Left lung (tissue), 4 donors: ENCODE measurements at regions not wholly inside any gene's neighbourhood (a gene's known extent, or its start where the extent isn't known, plus 50 kb on each side); places are given as distances from the start of the nearest gene placed in this dataset.
A peak's percentile ranks its signal among the peaks of the same experiment; 100 is the strongest.

Source experiments
- ATAC-seq: fragments of 200-7000 bp; cut with Tn5 transposase; one replicate; pipeline ENCODE4 v1.9.1; 2020; ENCODE audit warnings: moderate library complexity
- DNase-seq, 4 donors: peaks; one replicate each; pipeline ENCODE4 v3.0.0-alpha.2; 2013 to 2020
- H3K27ac ChIP-seq, 2 donors: fragments of 200-600 bp; sonication (generic) in 1 of 2; one replicate each; pipeline versions ENCODE4 v1.5.0 to v1.8.0; 2020 to 2021
- H3K27me3 ChIP-seq, 2 donors: fragments of 200-600 bp; sonication (generic) in 1 of 2; one replicate each; pipeline versions ENCODE4 v1.5.0 to v1.8.0; 2020 to 2021
- H3K36me3 ChIP-seq, 2 donors: fragments of 200-600 bp; sonication (generic) in 1 of 2; one replicate each; pipeline versions ENCODE4 v1.5.0 to v1.8.0; 2020 to 2021
- H3K4me1 ChIP-seq, 2 donors: fragments of 200-600 bp; one replicate each; pipeline ENCODE4 v1.8.0; 2021
- H3K4me3 ChIP-seq, 2 donors: fragments of 200-600 bp; sonication (generic) in 1 of 2; one replicate each; pipeline versions ENCODE4 v1.5.0 to v1.8.0; 2020 to 2021; ENCODE audit warnings: mild to moderate bottlenecking in 1 of 2
- H3K9me3 ChIP-seq, 2 donors: fragments of 200-600 bp; sonication (generic) in 1 of 2; one replicate each; pipeline versions ENCODE4 v1.5.0 to v1.8.0; 2020 to 2021
- CTCF ChIP-seq, 2 donors: fragments of 200-600 bp; sonication (generic) in 1 of 2; IDR thresholded peaks; one replicate each; pipeline versions ENCODE4 v1.5.0 to v1.8.0; 2021; ENCODE audit warnings: antibody characterized with exemption in 2 of 2
- intact Hi-C, 2 donors: fragments of 100-400 bp; cut with DNase I; formaldehyde crosslinking; loops; one replicate each; pipeline versions ENCODE4 v1.11.2 to v1.14.2; 2022
- donor health status: DM: no; HTN: yes; CAD: no.
- donor health status: DM: no; HTN: no; CAD: no.

GRCh38 chr5:173472784-173473278 is 143.6 kb downstream of the BOD1 start:
- no peaks in the 10 kb centered on the region for H3K36me3 ChIP-seq
- peak overlapping the region; percentile 46 to 71 for H3K27ac ChIP-seq
- intact Hi-C loops, result no loop called here
- DNase-seq (no peak), ATAC-seq (peak; percentile 23)
- H3K4me1 ChIP-seq, result peaks cover 0 to 4% of the 10 kb centered on the region in 2 donors
- TF ChIP-seq CTCF (IDR thresholded peaks at IDR 0.05), result no peak
- H3K27me3 ChIP-seq, result peaks cover 0 to 1% of the 10 kb centered on the region in 2 donors
- no peaks in the 10 kb centered on the region for H3K9me3 ChIP-seq
- no peak overlapping the region for H3K4me3 ChIP-seq

- intact Hi-C loops, result no loop called here
- H3K4me3 ChIP-seq, result no peak overlapping the region
- H3K4me1 ChIP-seq, result peaks cover 0 to 4% of the 10 kb centered on the region in 2 donors
- no peaks in the 10 kb centered on the region for H3K9me3 ChIP-seq
- no peaks in the 10 kb centered on the region for H3K36me3 ChIP-seq
- H3K27me3 ChIP-seq, result no peaks in the 10 kb centered on the region
- DNase-seq (peak in 3 of 4 donors; percentile 8 to 44 (median 35)), ATAC-seq (peak; percentile 87)
- peak overlapping the region in 1 of 2 donors; percentile 71 for H3K27ac ChIP-seq
- no peak for TF ChIP-seq CTCF (IDR thresholded peaks at IDR 0.05)
Observed at GRCh38 chr5:173472164-173472563, 143.9 kb upstream of the STC2 start.

DNA sequence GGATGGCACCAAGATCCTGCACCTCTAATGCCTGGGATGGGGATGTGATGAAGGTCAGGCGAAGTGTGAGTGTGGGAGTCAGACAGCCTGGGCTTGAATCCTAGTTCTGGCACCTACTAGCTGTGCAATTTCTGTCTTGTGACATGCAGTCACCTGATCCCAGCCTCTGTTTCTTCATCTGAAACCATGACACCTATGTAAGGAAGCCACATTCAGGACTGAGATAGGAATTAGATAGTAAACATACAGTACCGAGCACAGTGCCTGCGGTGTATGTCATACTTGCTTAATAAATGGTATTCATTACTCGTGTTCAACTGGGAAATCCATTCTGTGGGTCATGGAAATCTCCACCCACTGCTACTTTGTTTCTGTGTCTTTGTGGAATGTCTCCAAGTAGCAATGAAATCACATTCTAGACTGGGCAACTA is 140.6 kb upstream of the STC2 start:
- intact Hi-C loops, result no loop called here
- no peak for ATAC-seq

DNA sequence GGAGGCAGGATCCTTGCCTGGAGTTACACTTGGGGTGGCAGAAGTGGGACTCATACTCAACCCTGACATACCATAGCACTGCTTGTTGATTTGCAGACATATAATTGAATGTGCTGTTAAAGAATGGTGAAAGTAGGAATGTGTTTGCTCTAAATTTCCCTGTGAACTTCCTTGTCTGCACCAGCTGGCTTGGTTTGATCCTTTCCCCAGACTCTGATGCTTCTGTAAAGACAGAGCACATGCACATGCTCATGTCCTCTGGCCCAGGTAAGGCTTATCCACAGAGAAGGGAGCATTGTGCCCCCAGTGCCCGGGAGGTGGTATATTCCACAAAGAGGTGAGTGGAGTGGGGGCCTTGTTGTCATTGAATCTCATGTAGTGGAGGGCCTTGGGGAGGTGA is 138.0 kb upstream of the STC2 start:
- Histone ChIP-seq H3K4me3 (no peak overlapping the region), H3K36me3 (no peaks in the 10 kb centered on the region), H3K9me3 (peaks cover 0 to 7% of the 10 kb centered on the region in 2 donors), H3K27ac (no peak overlapping the region), H3K27me3 (no peaks in the 10 kb centered on the region), H3K4me1 (no peaks in the 10 kb centered on the region)
- no peak for TF ChIP-seq CTCF (IDR thresholded peaks at IDR 0.05)
- ATAC-seq (no peak), DNase-seq (no peak)
- intact Hi-C loops, result no loop called here

More for the DNA sequence above, 140.6 kb upstream of the STC2 start:
- Histone ChIP-seq H3K27me3 (no peaks in the 10 kb centered on the region), H3K27ac (no peak overlapping the region), H3K4me1 (peaks cover 0 to 4% of the 10 kb centered on the region in 2 donors), H3K4me3 (no peak overlapping the region), H3K9me3 (peaks cover 0 to 7% of the 10 kb centered on the region in 2 donors), H3K36me3 (no peaks in the 10 kb centered on the region)
- no peak for TF ChIP-seq CTCF (IDR thresholded peaks at IDR 0.05)
- no peak for DNase-seq

DNA sequence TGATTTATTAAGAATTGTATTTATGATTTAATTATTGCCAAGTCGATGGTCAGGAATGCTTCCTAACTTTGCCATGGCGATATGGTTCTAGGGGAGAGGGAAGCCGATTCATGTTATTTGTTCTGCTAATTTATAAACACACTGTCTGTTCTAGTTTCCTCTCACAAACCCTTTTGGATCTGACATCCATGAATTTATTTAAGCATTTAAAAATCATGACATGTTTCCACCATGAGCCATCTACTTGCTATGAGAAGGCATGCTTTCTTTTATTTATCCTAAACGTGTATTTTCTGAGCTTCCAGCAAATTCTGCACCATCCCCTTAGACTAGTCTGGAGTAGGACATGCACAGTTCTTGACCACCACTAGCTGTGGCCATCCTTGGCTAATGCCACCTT is 136.6 kb upstream of the STC2 start:
- peaks cover 0 to 7% of the 10 kb centered on the region in 2 donors for H3K9me3 ChIP-seq
- no peaks in the 10 kb centered on the region for H3K4me1 ChIP-seq
- H3K27ac ChIP-seq, result no peak overlapping the region
- no peak for DNase-seq
- no peaks in the 10 kb centered on the region for H3K27me3 ChIP-seq
- ATAC-seq, result no peak
- no peaks in the 10 kb centered on the region for H3K36me3 ChIP-seq
- intact Hi-C loops, result no loop called here
- no peak overlapping the region for H3K4me3 ChIP-seq
- TF ChIP-seq CTCF (IDR thresholded peaks at IDR 0.05), result no peak
